ENCODE measurements at regions not wholly inside any gene's neighbourhood (a gene's known extent, or its start where the extent isn't known, plus 50 kb on each side); places are given as distances from the start of the nearest gene placed in this dataset.

GRCh38 chr9:69955536-69956355 lies 87.9 kb upstream of the MAMDC2 start:
- no peak for FAIRE-seq

GRCh38 chr9:69961843-69962242 lies 81.8 kb upstream of the MAMDC2 start:
- no peak for FAIRE-seq

GRCh38 chr9:69963803-69964202 lies 79.8 kb upstream of the MAMDC2 start:
- FAIRE-seq, result no peak

GRCh38 chr9:69964446-69964845 lies 79.2 kb upstream of the MAMDC2 start:
- no peak for FAIRE-seq

DNA sequence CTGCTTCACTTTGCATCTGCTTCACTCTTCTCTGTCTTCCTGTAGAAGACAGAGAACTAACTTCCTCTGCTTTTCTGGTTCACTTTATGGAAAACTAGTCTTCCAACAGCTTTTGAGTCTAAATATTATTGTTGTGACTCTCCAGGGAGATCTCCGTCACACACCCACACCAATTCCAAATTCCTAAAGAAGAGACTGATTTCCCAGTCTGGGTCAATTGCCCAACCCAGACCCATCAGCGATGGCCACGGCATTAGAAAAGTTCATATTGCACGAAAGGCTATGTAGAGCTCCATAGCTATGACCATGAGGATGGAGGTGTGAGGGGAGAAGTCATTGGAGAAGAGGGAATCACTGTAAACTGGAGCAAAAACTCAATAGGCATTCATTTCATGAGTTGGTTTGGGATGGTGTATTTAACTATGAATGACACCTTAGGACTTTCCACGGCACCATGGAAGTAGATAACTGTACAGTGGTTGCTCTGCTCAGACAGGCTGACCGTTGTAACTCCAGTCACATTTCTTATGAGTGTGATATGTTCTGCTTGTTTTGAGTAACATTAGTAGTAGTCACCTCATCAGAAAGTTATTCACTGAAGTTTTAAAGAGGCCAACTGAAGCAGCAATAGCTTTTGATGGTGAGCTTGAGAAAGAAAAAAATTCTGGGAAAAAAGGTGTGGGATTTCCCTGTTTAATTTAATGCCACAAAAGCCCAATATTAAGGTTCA lies 78.1 kb upstream of the MAMDC2 start:
- FAIRE-seq, result no peak

- no peak for FAIRE-seq
Measured at GRCh38 chr9:69967344-69967743, 76.3 kb upstream of the MAMDC2 start.

DNA sequence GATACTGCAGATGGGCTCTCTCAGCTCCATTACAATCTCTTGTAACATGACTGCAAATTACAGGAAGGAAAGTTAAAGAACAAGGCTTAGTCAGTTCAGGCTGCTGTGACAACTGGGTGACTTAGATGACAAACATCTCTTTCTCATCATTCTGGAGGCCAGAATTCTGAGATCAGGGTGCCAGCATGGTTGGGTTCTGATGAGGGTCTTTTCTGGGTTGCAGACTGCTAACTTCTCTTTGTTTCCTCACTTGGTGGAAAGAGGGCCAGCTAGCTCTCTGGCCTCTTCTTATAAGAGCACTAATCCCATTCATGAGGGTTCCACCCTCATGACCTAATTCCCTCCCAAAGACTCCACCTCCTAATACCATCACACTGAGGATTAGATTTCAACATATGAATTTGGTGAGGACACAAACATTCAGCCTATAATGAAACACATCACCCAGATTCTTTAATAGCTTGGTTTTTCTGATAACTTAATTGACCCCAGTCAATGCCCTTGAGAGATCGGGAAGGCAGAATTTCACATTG lies 73.6 kb upstream of the MAMDC2 start:
- FAIRE-seq, result no peak

- peak; percentile 74 for FAIRE-seq
Measured at GRCh38 chr9:69971643-69972449, 71.8 kb upstream of the MAMDC2 start.

DNA sequence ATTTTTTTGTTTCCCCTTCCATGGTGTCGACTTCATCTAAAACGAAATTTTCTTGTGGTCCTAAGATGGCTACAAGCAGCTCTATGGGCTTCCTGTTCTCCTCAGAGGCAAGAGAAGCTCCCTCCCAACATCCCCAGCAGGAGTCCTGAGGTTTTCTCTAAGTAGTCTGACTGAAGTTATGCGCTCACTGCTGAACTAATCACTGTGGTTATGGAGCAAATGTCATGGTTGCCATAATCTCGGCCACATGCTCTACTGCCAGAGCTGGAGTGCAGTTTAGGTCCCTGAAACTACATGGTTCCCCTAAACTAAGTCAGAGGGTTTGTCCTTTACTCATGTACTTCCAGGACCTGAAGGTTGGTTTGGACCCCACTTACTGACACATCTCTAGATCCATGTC lies 68.0 kb upstream of the MAMDC2 start:
- FAIRE-seq, result no peak

GRCh38 chr9:69976152-69976551 lies 67.5 kb upstream of the MAMDC2 start:
- FAIRE-seq, result no peak

DNA sequence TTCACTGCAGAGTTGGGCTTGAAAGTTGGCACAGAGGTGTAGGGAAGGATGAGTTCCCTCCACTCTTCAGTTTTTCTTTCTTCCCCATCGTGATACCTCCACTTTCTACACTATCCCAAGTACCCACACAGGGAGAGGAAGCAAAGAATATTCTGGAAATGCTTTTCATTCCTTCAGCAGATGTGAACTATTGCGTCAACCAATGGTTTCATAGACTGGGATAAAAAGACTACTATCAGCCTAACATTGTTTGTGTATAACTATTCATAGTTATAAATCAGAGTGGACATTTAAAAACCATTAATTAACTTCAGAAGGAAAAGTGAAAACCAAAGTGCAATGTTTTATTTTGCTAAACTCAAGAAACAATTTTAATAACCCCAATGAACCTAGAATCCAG lies 63.6 kb upstream of the MAMDC2 start:
- no peak for FAIRE-seq

- no peak for FAIRE-seq
Measured at GRCh38 chr9:69980591-69980990, 63.1 kb upstream of the MAMDC2 start.

DNA sequence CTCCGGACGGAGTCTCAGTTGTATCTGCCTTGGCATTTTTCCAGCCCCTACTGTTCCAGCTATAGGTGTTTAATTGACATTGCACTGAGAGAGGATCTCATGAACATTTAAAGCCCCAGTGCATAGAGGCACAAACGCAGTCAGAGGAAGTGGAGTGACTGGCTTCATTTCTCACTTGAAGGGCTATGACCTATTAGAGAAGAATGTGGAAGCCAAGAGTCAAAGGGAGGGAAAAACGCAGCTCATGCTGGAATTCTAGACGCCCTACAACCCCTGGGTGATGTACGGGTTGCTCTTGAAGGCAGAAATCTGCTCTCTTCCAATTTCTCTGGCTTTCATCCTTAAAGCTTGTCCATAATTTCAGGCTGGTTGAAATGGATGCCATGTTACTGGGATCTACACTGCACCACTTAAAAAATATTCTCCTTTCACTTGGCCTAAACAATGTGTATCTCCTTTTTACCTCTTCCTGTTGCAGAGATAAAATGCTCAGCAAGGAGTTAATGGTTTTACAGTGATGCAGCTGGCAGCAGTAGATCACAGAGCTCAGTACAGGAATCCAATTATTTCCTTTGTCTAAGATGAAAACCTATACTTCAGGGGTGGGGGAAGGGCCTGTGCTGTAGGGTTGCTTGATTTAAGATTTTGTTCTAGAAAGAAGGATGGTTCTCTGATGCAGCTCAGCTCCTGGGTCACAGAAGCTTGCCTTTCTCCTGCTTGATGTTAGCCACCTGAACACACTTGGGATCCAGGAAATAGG lies 61.8 kb upstream of the MAMDC2 start:
- no peak for FAIRE-seq

- FAIRE-seq, result no peak
Measured at GRCh38 chr9:69984831-69985230, 58.8 kb upstream of the MAMDC2 start.

DNA sequence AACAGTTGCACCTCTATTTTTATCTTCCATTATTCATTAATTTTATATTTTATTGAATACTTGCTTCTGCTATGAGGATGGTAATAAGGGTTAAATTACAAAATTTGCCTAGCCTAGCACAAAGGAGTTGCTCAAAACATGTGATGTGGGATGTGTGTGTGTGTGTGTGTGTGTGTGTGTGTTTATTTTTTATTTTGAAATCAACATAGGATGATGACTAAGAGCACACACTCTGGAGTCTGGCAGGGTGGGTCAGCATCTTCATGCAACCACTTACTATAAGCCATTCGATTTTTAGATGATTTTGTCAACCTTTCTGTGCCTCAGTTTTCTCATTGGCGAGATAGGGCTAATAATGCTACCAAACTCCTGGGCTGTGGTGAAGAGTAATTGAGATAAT lies 57.7 kb upstream of the MAMDC2 start:
- no peak for FAIRE-seq

GRCh38 chr9:69986970-69987369 lies 56.7 kb upstream of the MAMDC2 start:
- FAIRE-seq, result no peak

DNA sequence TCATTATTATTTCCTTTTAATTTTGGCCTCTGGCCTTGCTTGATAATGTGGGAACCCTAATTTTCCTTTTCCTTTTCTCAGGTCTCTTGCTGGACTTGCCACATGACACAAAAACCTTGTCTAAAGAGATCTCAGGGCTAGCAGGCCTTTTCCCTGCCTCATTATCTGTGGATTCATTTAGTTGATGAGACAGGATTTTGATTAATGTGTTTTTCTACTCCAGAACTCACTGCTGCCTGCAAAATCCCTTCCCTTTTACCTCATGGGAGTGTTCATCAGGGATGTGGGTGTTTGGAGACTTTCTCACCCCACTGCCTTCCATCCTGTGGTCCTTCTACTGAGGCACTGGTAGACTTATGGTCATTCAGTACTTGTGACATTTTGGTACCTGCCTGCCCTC lies 56.2 kb upstream of the MAMDC2 start:
- FAIRE-seq, result peak; percentile 24

DNA sequence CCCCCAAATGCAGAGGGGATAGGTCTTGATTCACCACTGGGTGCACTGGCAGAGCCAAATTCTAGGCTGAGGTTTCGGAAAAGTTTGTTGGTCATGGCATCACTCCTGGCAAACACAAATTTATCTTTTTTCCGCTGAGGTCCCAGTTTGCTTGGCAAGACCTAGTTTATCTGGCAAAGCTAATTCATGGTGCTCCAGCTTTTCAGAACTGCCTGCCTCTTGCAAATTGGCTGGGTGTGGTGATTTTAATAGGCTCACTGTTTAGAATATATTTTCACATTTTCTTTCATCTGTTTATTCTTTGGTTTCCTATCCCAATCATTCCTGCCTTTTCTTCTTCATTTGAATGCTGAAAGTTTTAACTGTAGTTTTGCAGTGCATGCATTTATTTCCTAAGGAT lies 50.5 kb upstream of the MAMDC2 start:
- FAIRE-seq, result no peak

Data from islet of Langerhans (tissue), 1 donor.